ENCODE measurements at regions not wholly inside any gene's neighbourhood (a gene's known extent, or its start where the extent isn't known, plus 50 kb on each side); places are given as distances from the start of the nearest gene placed in this dataset.

DNA sequence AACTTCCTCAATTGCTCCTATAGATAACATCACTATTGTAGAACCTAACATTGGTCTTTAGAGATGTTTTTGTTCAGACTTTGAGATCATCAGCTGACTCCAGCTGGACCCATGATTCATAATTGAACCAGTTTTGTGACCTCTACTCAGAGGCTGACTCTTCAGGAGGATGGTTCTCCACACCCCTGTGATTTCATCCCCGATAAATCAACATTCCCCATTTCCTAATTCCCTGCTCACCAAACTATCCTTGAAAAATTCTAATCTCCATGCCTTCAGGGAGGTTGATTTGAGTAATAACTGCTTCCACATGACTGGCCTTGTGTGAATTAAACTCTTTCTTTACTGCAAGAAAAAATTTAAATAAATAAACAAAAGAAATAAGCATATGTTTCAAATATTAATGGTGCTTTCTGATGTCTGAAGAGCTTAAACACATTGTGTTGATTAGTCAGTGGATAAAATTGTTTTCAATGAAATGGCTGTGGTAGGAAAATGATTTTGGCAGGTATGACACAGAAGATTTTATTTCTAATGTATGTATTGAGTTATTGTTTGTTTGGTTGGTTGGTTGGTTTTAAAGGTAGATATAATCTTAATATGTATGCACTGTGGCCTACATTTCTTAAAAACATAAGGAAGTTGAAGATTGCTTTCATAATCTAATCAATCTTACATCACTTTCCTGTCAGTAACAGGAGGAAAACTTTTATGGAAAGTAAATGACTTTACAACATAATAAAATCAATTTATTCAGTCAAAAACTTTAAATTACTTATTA lies 427.9 kb upstream of the CCDC179 start:
- TF ChIP-seq, protein P1, sequence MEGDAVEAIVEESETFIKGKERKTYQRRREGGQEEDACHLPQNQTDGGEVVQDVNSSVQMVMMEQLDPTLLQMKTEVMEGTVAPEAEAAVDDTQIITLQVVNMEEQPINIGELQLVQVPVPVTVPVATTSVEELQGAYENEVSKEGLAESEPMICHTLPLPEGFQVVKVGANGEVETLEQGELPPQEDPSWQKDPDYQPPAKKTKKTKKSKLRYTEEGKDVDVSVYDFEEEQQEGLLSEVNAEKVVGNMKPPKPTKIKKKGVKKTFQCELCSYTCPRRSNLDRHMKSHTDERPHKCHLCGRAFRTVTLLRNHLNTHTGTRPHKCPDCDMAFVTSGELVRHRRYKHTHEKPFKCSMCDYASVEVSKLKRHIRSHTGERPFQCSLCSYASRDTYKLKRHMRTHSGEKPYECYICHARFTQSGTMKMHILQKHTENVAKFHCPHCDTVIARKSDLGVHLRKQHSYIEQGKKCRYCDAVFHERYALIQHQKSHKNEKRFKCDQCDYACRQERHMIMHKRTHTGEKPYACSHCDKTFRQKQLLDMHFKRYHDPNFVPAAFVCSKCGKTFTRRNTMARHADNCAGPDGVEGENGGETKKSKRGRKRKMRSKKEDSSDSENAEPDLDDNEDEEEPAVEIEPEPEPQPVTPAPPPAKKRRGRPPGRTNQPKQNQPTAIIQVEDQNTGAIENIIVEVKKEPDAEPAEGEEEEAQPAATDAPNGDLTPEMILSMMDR (IDR thresholded peaks at IDR 0.05), result no peak
- no peak for TF ChIP-seq ZFX (IDR thresholded peaks at IDR 0.05; ENCODE audit: borderline replicate concordance)
